HEK293T (cell line): ENCODE measurements at regions not wholly inside any gene's neighbourhood (a gene's known extent, or its start where the extent isn't known, plus 50 kb on each side); places are given as distances from the start of the nearest gene placed in this dataset.
A peak's percentile ranks its signal among the peaks of the same experiment; 100 is the strongest.

Experiments used
- CTCF ChIA-PET: fragments of 350-600 bp; formaldehyde crosslinking; extraction: SDS; loops from one replicate; lab custom pipeline; 2021; ENCODE audit warnings: antibody characterized with exemption, inconsistent platforms; lab: Yijun Ruan, JAX
- POLR2A ChIA-PET: fragments of 350-600 bp; formaldehyde crosslinking; extraction: SDS; loops from one replicate; lab custom pipeline; 2020; ENCODE audit warnings: antibody characterized with exemption, inconsistent platforms; lab: Yijun Ruan, JAX
- DNase-seq: peaks from one replicate; pipeline ENCODE4 v3.0.0; 2012; ENCODE audit warnings: mixed read lengths; ENCODE audit errors: extremely low spot score
- ARNT ChIP-seq: fragments of 450-650 bp; IDR thresholded peaks from 2 replicates; pipeline ENCODE4 v1.6.1; 2017; ENCODE audit warnings: mild to moderate bottlenecking
- BHLHE40 ChIP-seq: fragments of 450-650 bp; IDR thresholded peaks from 2 replicates; pipeline ENCODE4 v1.6.1; 2016; ENCODE audit warnings: mild to moderate bottlenecking, moderate library complexity, borderline replicate concordance
- CTBP1 ChIP-seq: fragments of 450-650 bp; IDR thresholded peaks from 2 replicates; pipeline ENCODE4 v1.6.1; 2016; ENCODE audit warnings: borderline replicate concordance
- ELF4 ChIP-seq: fragments of 450-650 bp; IDR thresholded peaks from 2 replicates; pipeline ENCODE4 v1.6.1; 2017; ENCODE audit warnings: antibody characterized with exemption
- FOXA1 ChIP-seq: fragments of 450-650 bp; IDR thresholded peaks from 2 replicates; pipeline ENCODE4 v1.6.1; 2016; ENCODE audit warnings: mild to moderate bottlenecking
- FOXK2 ChIP-seq: fragments of 450-650 bp; IDR thresholded peaks from 2 replicates; pipeline ENCODE4 v1.6.1; 2016; ENCODE audit warnings: mild to moderate bottlenecking
- FOXM1 ChIP-seq: fragments of 450-650 bp; IDR thresholded peaks from 2 replicates; pipeline ENCODE4 v1.6.1; 2017; ENCODE audit warnings: mild to moderate bottlenecking, borderline replicate concordance
- HDGF ChIP-seq: fragments of 450-650 bp; IDR thresholded peaks from 2 replicates; pipeline ENCODE4 v1.6.1; 2017; ENCODE audit warnings: antibody characterized with exemption, borderline replicate concordance
- L3MBTL2 ChIP-seq: fragments of 450-650 bp; conservative IDR thresholded peaks from 2 replicates; pipeline ENCODE4 v1.6.1; 2016; ENCODE audit warnings: mild to moderate bottlenecking
- LEF1 ChIP-seq: fragments of 450-650 bp; IDR thresholded peaks from 2 replicates; pipeline ENCODE4 v1.6.1; 2017; ENCODE audit warnings: mild to moderate bottlenecking, borderline replicate concordance
- NFRKB ChIP-seq: fragments of 450-650 bp; IDR thresholded peaks from 2 replicates; pipeline ENCODE4 v1.6.1; 2016; ENCODE audit warnings: mild to moderate bottlenecking, moderate library complexity
- SP1 ChIP-seq: fragments of 450-650 bp; IDR thresholded peaks from 2 replicates; pipeline ENCODE4 v1.6.1; 2017
- SUZ12 ChIP-seq: fragments of 450-650 bp; IDR thresholded peaks from 2 replicates; pipeline ENCODE4 v1.6.1; 2016; ENCODE audit warnings: mild to moderate bottlenecking
- TARDBP ChIP-seq: fragments of 450-650 bp; IDR thresholded peaks from 2 replicates; pipeline ENCODE4 v1.6.1; 2016
- ZNF384 ChIP-seq: fragments of 450-650 bp; IDR thresholded peaks from 2 replicates; pipeline ENCODE4 v1.6.1; 2016
- TF ChIP-seq, protein P1 (sequence below): fragments of 450-650 bp; IDR thresholded peaks from 2 replicates; pipeline ENCODE4 v1.6.1; 2016

DNA sequence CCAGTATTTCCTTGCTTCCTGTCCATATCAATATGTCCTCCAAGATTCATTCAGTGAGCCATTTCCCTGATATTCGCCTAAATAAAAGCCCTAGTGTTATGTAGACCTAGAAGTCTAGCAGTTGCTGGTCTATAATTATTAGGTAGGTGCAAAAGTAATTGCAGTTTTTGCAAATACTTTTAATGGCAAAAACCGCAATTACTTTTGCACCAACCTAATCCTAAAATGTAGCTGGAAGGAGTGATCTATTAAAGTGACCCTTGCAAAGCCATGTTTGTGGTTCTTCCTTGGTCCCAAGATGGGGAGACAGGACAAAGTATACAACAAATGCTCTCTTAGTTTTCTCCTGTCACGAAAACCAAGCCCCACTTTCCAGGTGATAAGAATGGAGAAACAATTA lies 193.0 kb downstream of the IDS start:
- CTCF ChIA-PET, result no interaction called here
- POLR2A ChIA-PET, result no interaction called here
- no peak for DNase-seq
- TF ChIP-seq ELF4, result peak; percentile 55
- TF ChIP-seq L3MBTL2, result no peak

DNA sequence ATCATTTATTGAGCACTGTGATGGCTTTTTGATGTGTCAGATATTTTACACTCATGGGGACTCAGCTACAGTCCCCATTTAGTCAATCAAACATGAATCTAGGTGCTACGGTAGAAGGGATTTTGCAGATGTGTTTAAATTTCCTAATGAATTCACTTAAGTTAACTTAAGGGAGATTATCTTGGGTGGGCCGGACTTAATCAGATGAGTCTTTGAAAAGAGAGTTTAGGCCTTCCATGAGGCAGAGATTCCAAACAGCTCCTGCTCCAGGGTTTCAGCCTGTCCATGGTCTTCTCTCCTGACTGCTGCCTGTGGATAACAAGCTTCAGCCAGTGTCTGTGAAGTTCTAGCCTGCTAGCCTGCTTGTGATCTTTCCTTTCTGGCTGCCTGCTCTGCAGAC lies 202.4 kb downstream of the IDS start:
- POLR2A ChIA-PET, result no interaction called here
- CTCF ChIA-PET, result no interaction called here
- no peak for TF ChIP-seq LEF1
- no peak for TF ChIP-seq BHLHE40
- TF ChIP-seq ELF4, result no peak
- TF ChIP-seq FOXK2, result no peak
- TF ChIP-seq, protein P1, sequence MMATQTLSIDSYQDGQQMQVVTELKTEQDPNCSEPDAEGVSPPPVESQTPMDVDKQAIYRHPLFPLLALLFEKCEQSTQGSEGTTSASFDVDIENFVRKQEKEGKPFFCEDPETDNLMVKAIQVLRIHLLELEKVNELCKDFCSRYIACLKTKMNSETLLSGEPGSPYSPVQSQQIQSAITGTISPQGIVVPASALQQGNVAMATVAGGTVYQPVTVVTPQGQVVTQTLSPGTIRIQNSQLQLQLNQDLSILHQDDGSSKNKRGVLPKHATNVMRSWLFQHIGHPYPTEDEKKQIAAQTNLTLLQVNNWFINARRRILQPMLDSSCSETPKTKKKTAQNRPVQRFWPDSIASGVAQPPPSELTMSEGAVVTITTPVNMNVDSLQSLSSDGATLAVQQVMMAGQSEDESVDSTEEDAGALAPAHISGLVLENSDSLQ, result no peak
- no peak for TF ChIP-seq L3MBTL2
- no peak for TF ChIP-seq HDGF
- no peak for TF ChIP-seq ZNF384
- TF ChIP-seq FOXA1, result no peak
- TF ChIP-seq SP1, result no peak
- no peak for TF ChIP-seq CTBP1
- TF ChIP-seq NFRKB, result no peak
- TF ChIP-seq TARDBP, result no peak
- TF ChIP-seq ARNT, result no peak
- TF ChIP-seq SUZ12, result no peak
- TF ChIP-seq FOXM1, result no peak
- no peak for DNase-seq

DNA sequence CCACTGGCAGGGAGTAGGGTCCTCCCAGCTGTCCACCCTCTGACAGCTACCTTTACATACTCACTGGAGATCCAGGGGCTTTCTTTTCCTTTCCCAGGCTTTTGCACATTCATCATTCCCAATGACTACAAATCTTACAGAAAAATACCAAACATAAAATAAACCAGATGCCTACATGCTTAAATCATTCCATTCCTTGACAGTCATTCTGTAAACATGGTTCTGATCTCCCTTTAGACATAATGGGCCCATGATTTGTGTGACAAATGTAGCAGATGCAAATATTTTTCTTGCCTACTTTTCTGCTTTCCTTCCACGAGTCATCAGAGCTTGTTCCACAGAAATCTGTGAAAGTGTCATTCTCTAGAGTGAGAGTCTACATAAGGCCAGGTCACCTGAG lies 207.0 kb downstream of the IDS start:
- no peak for TF ChIP-seq ZNF384
- no peak for TF ChIP-seq SUZ12
- no peak for TF ChIP-seq CTBP1
- TF ChIP-seq ARNT, result no peak
- no peak for TF ChIP-seq FOXA1
- no peak for TF ChIP-seq LEF1
- no peak for TF ChIP-seq SP1
- no peak for TF ChIP-seq FOXK2
- TF ChIP-seq ELF4, result no peak
- TF ChIP-seq FOXM1, result no peak
- TF ChIP-seq, protein P1, result no peak
- no peak for TF ChIP-seq HDGF
- no peak for TF ChIP-seq L3MBTL2
- TF ChIP-seq NFRKB, result no peak
- ChIA-PET CTCF (no interaction called here), POLR2A (no interaction called here)
- DNase-seq, result no peak

DNA sequence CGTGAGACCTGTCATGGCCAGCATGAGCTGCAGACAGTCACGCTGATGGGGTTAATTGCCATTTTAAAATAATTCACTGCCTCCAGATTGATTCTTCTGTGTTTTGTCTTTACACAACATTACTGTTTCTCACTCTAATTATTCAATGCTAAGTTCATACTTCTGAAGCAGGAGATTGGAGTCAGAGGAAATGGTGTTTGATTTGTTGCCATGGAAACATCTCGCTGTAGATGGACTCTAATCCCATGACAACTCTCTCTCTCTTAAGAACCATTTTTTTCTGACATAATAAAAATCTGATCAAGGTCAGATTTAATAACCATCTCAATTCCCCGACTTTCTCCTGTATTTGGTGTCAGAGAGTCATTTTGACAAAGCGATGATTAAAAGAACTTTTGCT lies 209.0 kb downstream of the IDS start:
- ChIA-PET POLR2A (no interaction called here), CTCF (interaction anchor here (1.4 kb wide), 1 partner anchor 175 kb away, joined by 3 read pairs; no protein-coding TSS in a partner anchor)
- no peak for DNase-seq
- no peak for TF ChIP-seq ZNF384
- no peak for TF ChIP-seq SP1
- no peak for TF ChIP-seq FOXK2
- no peak for TF ChIP-seq TARDBP
- no peak for TF ChIP-seq L3MBTL2
- TF ChIP-seq ELF4, result no peak
- no peak for TF ChIP-seq FOXA1
- no peak for TF ChIP-seq HDGF
- no peak for TF ChIP-seq SUZ12
- TF ChIP-seq BHLHE40, result no peak
- no peak for TF ChIP-seq NFRKB
- TF ChIP-seq, protein P1, result no peak

DNA sequence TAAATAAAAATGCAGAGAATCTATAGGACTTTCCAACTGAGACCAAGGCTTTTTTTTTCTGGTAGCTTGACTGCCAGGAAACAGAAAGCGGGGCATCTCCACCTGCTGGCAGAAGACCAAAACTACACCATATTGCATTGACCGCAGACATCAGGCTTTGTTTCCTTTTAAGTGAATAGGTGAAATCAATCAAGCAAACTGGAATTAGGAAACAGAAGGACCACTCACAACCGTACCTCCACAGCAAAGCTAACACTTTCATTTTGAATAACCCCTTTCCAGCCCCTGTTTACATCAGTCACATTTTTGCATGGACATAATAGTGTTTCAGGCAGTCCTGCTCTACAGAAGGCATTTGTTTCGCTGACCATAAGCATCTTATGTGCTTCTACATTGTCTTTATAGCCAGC lies 218.2 kb downstream of the IDS start:
- CTCF ChIA-PET, result interaction anchor here (0.6 to 1.1 kb wide), 6 partner anchors 119 to 1236 kb away, joined by 3 to 4 read pairs (median 4); no protein-coding TSS in a partner anchor
- POLR2A ChIA-PET, result no interaction called here
- peak; percentile 61 for DNase-seq
- no peak for TF ChIP-seq CTBP1
- peak; percentile 60; the same call in 1 of the 2 replicates for TF ChIP-seq ZNF384
- TF ChIP-seq SUZ12, result no peak
- TF ChIP-seq ARNT, result no peak

DNA sequence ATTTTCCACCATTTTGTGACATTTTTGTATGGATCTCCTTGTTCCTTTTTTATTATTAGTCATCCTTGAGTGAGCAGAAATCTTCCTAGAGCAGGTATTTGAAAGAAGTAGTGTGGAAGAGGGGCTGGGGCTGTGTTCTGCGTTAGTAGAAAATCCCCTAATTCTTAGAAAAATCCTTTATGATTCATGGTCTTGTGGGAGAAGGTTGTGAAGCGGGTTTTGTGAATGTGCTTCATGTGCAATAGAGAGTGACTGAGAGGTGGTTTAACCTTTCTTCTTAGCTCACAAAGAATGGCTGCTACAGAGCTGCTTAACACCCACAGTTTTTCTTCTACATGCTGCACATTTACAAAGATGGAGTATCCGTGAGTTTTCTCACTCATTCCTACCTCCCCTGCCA lies 220.5 kb downstream of the IDS start:
- ChIA-PET POLR2A (no interaction called here), CTCF (no interaction called here)
- TF ChIP-seq CTBP1 (no peak), FOXK2 (no peak), SUZ12 (no peak), BHLHE40 (no peak), HDGF (no peak), L3MBTL2 (no peak), NFRKB (no peak), FOXM1 (no peak), FOXA1 (no peak)
- TF ChIP-seq, protein P1, result no peak
- DNase-seq, result no peak

DNA sequence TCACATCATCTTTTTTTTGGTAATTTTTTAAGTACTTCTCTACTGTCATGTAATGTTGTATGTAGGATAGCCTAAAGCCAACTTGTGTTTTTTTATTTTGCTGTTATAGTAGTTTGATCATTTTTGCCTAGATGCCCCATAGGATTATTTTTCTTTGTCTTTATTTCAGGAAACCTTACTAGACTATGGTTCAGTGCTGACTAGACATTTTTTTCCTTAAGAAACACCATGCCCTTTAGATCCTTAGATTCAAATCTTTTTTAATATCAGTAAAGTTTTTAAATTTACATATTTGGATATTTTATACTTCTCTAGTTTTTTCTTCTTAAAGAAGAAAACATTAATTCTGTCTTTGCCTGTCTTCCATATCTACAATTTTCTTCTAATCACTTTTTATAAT lies 221.3 kb downstream of the IDS start:
- no peak for TF ChIP-seq LEF1
- no peak for TF ChIP-seq SP1
- TF ChIP-seq CTBP1, result no peak
- TF ChIP-seq, protein P1, result no peak
- no peak for TF ChIP-seq HDGF
- no peak for TF ChIP-seq ZNF384
- no peak for TF ChIP-seq FOXK2
- DNase-seq, result no peak
- ChIA-PET CTCF (no interaction called here), POLR2A (no interaction called here)
